PC-9 (cell line): ENCODE measurements at regions not wholly inside any gene's neighbourhood (a gene's known extent, or its start where the extent isn't known, plus 50 kb on each side); places are given as distances from the start of the nearest gene placed in this dataset.
A peak's percentile ranks its signal among the peaks of the same experiment; 100 is the strongest.
"Not testable (repeated sequence)": the region's sequence is repeated elsewhere in the genome, so short reads cannot be mapped to it uniquely, and the experiment has no call there.

Source experiments
- BruUV-seq: library from RNA; stranded (reverse); fragments of 400-500 nt; replicated peaks from 2 replicates; lab custom pipeline; 2021; lab: Mats Ljungman, UMichigan
- CTCF ChIA-PET: fragments of 300-600 bp; sonication (Branson Sonifier 250); formaldehyde crosslinking; loops from one replicate; lab custom pipeline; 2022; ENCODE audit warnings: antibody characterized with exemption; lab: Charles Lee
- POLR2A ChIA-PET: fragments of 300-600 bp; sonication (Branson Sonifier 250); formaldehyde crosslinking; loops from one replicate; lab custom pipeline; 2022; ENCODE audit warnings: antibody characterized with exemption; ENCODE audit not compliant: unreplicated experiment; lab: Charles Lee
- DNase-seq, 2 experiments: peaks; one replicate each; pipeline versions ENCODE4 v3.0.0 to v3.0.0-alpha.2; 2015 to 2022; ENCODE audit warnings: mixed read lengths in 1 of 2
- H2AFZ ChIP-seq: fragments of 200-600 bp; sonication (generic); 2 replicates; pipeline ENCODE4 v1.8.1; 2017; ENCODE audit warnings: antibody characterized with exemption
- H3F3A ChIP-seq: fragments of 200-600 bp; sonication (generic); 2 replicates; pipeline ENCODE4 v1.8.1; 2017; ENCODE audit warnings: antibody characterized with exemption, mild to moderate bottlenecking, low read depth; ENCODE audit not compliant: insufficient read depth
- H3K27ac ChIP-seq: fragments of 200-600 bp; sonication (generic); 2 replicates; pipeline ENCODE4 v1.6.1; 2016; ENCODE audit warnings: mixed run types
- H3K27me3 ChIP-seq: fragments of 200-600 bp; sonication (generic); 2 replicates; pipeline ENCODE4 v1.6.1; 2016; ENCODE audit warnings: low read depth, mixed run types; ENCODE audit not compliant: insufficient read depth
- H3K36me3 ChIP-seq: fragments of 200-600 bp; sonication (generic); 2 replicates; pipeline ENCODE4 v1.6.1; 2016; ENCODE audit warnings: low read depth, mixed run types
- H3K4me1 ChIP-seq: fragments of 200-600 bp; sonication (generic); replicated peaks from 2 replicates; pipeline ENCODE4 v1.6.1; 2016; ENCODE audit warnings: mixed run types; ENCODE audit not compliant: insufficient read depth
- H3K4me2 ChIP-seq: fragments of 200-600 bp; sonication (generic); 2 replicates; pipeline ENCODE4 v1.6.1; 2017; ENCODE audit warnings: mixed run types
- H3K4me3 ChIP-seq: fragments of 200-600 bp; sonication (generic); 2 replicates; pipeline ENCODE4 v1.6.1; 2016; ENCODE audit warnings: mixed run types
- H3K79me2 ChIP-seq: fragments of 200-600 bp; sonication (generic); 2 replicates; pipeline ENCODE4 v1.6.1; 2017; ENCODE audit warnings: low read depth, mixed run types
- H3K9me2 ChIP-seq: fragments of 200-600 bp; sonication (generic); 2 replicates; pipeline ENCODE4 v1.8.1; 2017; ENCODE audit warnings: mild to moderate bottlenecking; ENCODE audit not compliant: insufficient read depth
- H3K9me3 ChIP-seq: fragments of 200-600 bp; sonication (generic); 2 replicates; pipeline ENCODE4 v1.8.1; 2016; ENCODE audit warnings: low read depth; ENCODE audit not compliant: insufficient read depth
- H4K20me1 ChIP-seq: fragments of 200-600 bp; sonication (generic); 2 replicates; pipeline ENCODE4 v1.8.1; 2017; ENCODE audit not compliant: insufficient read depth
- CTCF ChIP-seq: fragments of 200-600 bp; sonication (generic); conservative IDR thresholded peaks from 2 replicates; pipeline ENCODE4 v1.6.1; 2017; ENCODE audit warnings: mixed run types, antibody characterized with exemption, mild to moderate bottlenecking, moderate library complexity
- intact Hi-C: fragments of 100-400 bp; cut with micrococcal nuclease; formaldehyde crosslinking; loops from one replicate; pipeline ENCODE4 v1.10.0; 2022; ENCODE audit not compliant: unreplicated experiment

- H3F3A ChIP-seq, H3K4me3 ChIP-seq, H2AFZ ChIP-seq, H3K4me2 ChIP-seq, H3K36me3 ChIP-seq, BruUV-seq, H3K9me2 ChIP-seq, intact Hi-C loops, POLR2A ChIA-PET, CTCF ChIA-PET, DNase-seq, H4K20me1 ChIP-seq, H3K79me2 ChIP-seq, H3K9me3 ChIP-seq, H3K27ac ChIP-seq, H3K4me1 ChIP-seq: not testable (repeated sequence)
- H3K27me3 ChIP-seq, result peaks cover 56% of the 10 kb centered on the region
These were observed 69.9 kb downstream of the ALG1L2 start for GRCh38 chr3:130151555-130151954.

DNA sequence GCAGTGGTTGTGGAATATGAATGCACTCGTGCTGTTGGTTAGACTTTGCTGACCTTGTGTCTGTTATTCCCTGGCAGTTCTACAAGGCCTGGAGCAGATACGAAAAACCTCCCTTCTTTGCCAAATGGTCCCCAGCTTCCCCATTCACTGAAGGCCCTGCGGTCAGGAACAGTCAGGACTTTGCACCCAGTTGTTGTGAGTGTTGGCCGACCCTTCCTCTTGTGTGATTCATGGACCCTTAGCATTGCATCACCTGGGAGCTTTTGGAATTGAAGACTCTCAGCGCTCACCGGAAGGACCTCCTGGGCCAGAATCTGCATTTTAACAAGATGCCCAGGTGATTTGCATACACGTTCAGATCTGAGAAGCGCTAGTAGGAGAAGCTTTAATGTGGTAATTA is 71.6 kb downstream of the ALG1L2 start:
- H3K4me3 ChIP-seq, H3K36me3 ChIP-seq, H3K79me2 ChIP-seq, H2AFZ ChIP-seq, H3F3A ChIP-seq, POLR2A ChIA-PET, H3K4me1 ChIP-seq, CTCF ChIA-PET, H3K9me3 ChIP-seq, intact Hi-C loops, H3K4me2 ChIP-seq, H3K27ac ChIP-seq, H4K20me1 ChIP-seq, DNase-seq, H3K9me2 ChIP-seq, BruUV-seq: not testable (repeated sequence)
- H3K27me3 ChIP-seq, result peaks cover 46% of the 10 kb centered on the region

DNA sequence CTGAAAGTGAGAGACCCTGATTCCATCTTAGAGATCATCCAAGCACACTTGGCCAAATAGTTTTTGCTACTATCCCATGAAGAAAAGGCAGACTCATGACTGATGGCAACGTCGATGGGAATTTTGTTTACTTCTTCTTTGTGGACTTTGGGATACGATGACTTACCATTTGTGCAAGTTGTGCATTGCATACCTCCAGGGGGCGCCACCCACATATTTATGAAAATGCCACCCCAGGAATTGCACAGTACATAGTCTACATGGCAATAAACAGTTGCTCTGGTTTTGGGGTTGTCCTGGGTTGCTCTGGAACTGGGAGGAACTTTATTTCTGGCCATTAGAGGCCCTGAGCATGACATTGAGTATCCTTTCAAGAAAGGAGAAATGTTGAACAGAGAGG is 73.8 kb downstream of the ALG1L2 start:
- H3K4me2 ChIP-seq, H4K20me1 ChIP-seq, H3F3A ChIP-seq, H3K9me2 ChIP-seq, H3K79me2 ChIP-seq, H3K4me1 ChIP-seq, intact Hi-C loops, DNase-seq, H3K4me3 ChIP-seq, BruUV-seq, H3K36me3 ChIP-seq, H3K9me3 ChIP-seq, CTCF ChIA-PET, POLR2A ChIA-PET, H2AFZ ChIP-seq, H3K27ac ChIP-seq: not testable (repeated sequence)
- H3K27me3 ChIP-seq, result peaks cover 30% of the 10 kb centered on the region
- TF ChIP-seq CTCF, result 0 out of 2 replicates have a peak, but pooled peaks have one; percentile 17

DNA sequence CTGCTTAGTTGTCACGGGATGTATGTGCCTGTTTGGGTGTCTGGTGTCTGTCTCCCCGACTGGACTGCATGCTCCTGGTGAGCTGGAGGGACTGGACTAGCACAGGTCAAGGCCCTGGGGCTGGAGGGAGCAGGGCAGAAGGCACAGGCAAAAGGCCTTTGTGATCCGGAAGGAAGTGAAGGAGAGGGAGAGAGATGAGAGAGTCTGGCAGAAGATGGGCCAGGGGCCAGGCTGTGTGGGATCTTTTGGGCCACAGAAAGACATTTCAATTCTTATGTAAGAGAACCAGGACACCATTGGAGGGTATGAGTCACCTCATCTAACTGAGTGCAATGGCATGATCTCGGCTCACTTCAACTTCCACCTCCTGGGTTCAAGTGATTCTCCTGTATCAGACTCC is 85.2 kb downstream of the ALG1L2 start:
- H3K9me3 ChIP-seq, DNase-seq, H2AFZ ChIP-seq, H3K4me1 ChIP-seq, H3F3A ChIP-seq, H3K27ac ChIP-seq, H3K4me3 ChIP-seq, H4K20me1 ChIP-seq, CTCF ChIA-PET, BruUV-seq, H3K36me3 ChIP-seq, H3K27me3 ChIP-seq, intact Hi-C loops, H3K9me2 ChIP-seq, H3K79me2 ChIP-seq, H3K4me2 ChIP-seq: not testable (repeated sequence)
- POLR2A ChIA-PET, result interaction anchor here (0.6 kb wide), 1 partner anchor 71 kb away, joined by 4 read pairs; no protein-coding TSS in a partner anchor

DNA sequence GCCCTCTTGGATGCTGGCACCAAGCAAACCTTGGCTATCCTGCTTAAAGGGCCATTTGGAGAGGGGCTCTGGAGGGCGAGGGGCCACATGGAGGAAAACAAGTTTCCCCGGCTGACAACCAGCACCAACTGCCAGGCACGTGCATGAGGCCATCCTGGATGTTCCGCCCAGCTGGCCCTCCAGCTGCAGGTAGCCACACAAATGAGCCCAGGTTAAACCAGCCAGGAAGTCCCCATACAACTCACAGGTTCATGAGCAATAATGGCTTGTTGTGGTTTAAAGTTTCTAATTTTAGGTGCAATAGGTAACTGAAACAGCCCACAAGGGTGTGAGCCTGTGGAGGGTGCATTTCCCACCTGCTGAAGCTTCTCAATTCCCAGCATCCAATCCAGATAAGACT is 93.6 kb downstream of the ALG1L2 start:
- H3K36me3 ChIP-seq, H3K4me1 ChIP-seq, DNase-seq, H2AFZ ChIP-seq, H3K9me2 ChIP-seq, H3K79me2 ChIP-seq, POLR2A ChIA-PET, intact Hi-C loops, H3F3A ChIP-seq, H4K20me1 ChIP-seq, H3K4me3 ChIP-seq, H3K27ac ChIP-seq, H3K9me3 ChIP-seq, H3K4me2 ChIP-seq, CTCF ChIA-PET, BruUV-seq: not testable (repeated sequence)
- peaks cover 37% of the 10 kb centered on the region for H3K27me3 ChIP-seq

DNA sequence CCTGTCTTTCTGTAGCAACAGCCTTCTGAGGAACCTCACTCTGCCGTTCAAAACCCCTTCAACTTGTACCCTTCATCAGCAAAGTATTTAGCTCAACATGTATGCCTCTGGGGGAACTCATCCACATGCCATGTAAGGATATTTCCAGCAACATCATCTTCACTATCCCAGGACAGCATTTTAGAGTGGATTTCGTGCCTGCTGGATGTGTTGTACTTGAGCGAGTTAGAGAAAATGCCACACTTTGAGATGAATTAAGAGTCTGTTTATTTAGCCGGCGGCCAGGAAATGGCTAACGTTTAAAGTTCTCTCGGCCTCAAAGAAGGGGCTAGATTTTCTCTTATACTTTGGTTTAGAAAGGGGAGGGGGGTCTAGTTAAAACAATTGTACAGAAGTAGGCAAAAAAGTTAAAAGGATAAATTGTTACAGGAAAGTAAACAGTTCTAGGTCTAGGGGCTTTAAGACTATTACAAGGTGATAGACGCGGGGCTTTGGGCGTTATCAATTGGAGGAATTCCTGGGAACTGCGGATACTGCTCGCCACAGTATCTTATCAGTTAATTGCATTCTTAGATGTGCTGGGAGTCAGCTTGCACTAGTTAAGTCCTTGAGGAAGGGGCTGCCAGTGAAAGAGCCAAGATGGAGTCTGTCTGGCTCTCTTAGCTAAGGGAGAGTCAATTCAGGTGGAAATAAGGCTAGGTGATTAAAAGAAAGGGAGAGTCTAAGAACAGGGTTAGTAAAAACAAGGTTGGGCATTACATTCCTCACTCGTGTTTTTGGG is 95.0 kb downstream of the ALG1L2 start:
- H3K27ac ChIP-seq, CTCF ChIA-PET, intact Hi-C loops, H3F3A ChIP-seq, H3K4me2 ChIP-seq, H3K9me3 ChIP-seq, H3K9me2 ChIP-seq, H4K20me1 ChIP-seq, POLR2A ChIA-PET, H3K36me3 ChIP-seq, H3K4me1 ChIP-seq, BruUV-seq, H3K79me2 ChIP-seq, H2AFZ ChIP-seq, H3K4me3 ChIP-seq, DNase-seq: not testable (repeated sequence)
- peaks cover 43% of the 10 kb centered on the region for H3K27me3 ChIP-seq

GRCh38 chr3:130178835-130179234 is 97.2 kb downstream of the ALG1L2 start:
- DNase-seq, H2AFZ ChIP-seq, POLR2A ChIA-PET: not testable (repeated sequence)

More at GRCh38 chr3:130178835-130179234, 97.2 kb downstream of the ALG1L2 start:
- H4K20me1 ChIP-seq, intact Hi-C loops, BruUV-seq, H3K36me3 ChIP-seq, CTCF ChIA-PET, H3K9me2 ChIP-seq, H3F3A ChIP-seq, H3K9me3 ChIP-seq, H3K27ac ChIP-seq, H3K4me2 ChIP-seq, H3K4me1 ChIP-seq, H3K4me3 ChIP-seq, H3K79me2 ChIP-seq: not testable (repeated sequence)
- H3K27me3 ChIP-seq, result peaks cover 54% of the 10 kb centered on the region
